SK-N-SH (cell line): ENCODE measurements at regions not wholly inside any gene's neighbourhood (a gene's known extent, or its start where the extent isn't known, plus 50 kb on each side); places are given as distances from the start of the nearest gene placed in this dataset.

Source experiments
- CTCF ChIA-PET: fragments of 300-600, 350-600 bp; formaldehyde crosslinking; extraction: SDS; loops from one replicate; lab custom pipeline; 2021; lab: Yijun Ruan, JAX
- POLR2A ChIA-PET: fragments of 350-600 bp; sonication (Branson Sonifier 250); formaldehyde crosslinking; extraction: SDS; loops from one replicate; lab custom pipeline; 2020; ENCODE audit warnings: antibody characterized with exemption, inconsistent platforms; lab: Yijun Ruan, JAX
- DNase-seq: peaks from one replicate; pipeline ENCODE4 v3.0.0; 2012
- H2AFZ ChIP-seq: fragments of 200-600 bp; sonication (generic); 2 replicates; pipeline ENCODE4 v1.8.1; 2016; ENCODE audit warnings: antibody characterized with exemption, mild to moderate bottlenecking, low read depth
- H3F3A ChIP-seq: fragments of 200-600 bp; sonication (generic); replicated peaks from 2 replicates; pipeline ENCODE3; 2016; ENCODE audit warnings: antibody characterized with exemption, mild to moderate bottlenecking; ENCODE audit not compliant: insufficient read depth
- H3K27ac ChIP-seq, 2 experiments: fragments of 200-500 bp in 1 of 2; fragments of 200-600 bp in 1 of 2; sonication (Bioruptor generic) in 1 of 2; sonication (generic), shearing (Covaris generic) in 1 of 2; 2 replicates each; pipeline versions ENCODE4 v1.5.1 to v1.6.1; 2014 to 2016; ENCODE audit warnings: low read depth in 2 of 2, inconsistent platforms in 1 of 2, low read length in 1 of 2, mild to moderate bottlenecking in 1 of 2, mixed read lengths in 1 of 2
- H3K27me3 ChIP-seq: fragments of 200-600 bp; sonication (generic), shearing (Covaris generic); 2 replicates; pipeline ENCODE4 v1.6.1; 2016; ENCODE audit warnings: mixed run types; ENCODE audit not compliant: insufficient read depth
- H3K36me3 ChIP-seq, 2 experiments: fragments of 200-500 bp in 1 of 2; fragments of 200-600 bp in 1 of 2; sonication (Bioruptor generic) in 1 of 2; sonication (generic) in 1 of 2; replicated peaks in 1 of 2; 2 replicates each; pipeline versions ENCODE3 to v1.5.1; 2014 to 2016; ENCODE audit warnings: low read length in 1 of 2, mild to moderate bottlenecking in 1 of 2; ENCODE audit not compliant: insufficient read depth in 2 of 2, control insufficient read depth in 1 of 2
- H3K4me1 ChIP-seq, 2 experiments: fragments of 200-500 bp in 1 of 2; fragments of 200-600 bp in 1 of 2; sonication (Bioruptor generic) in 1 of 2; sonication (generic), shearing (Covaris generic) in 1 of 2; 2 replicates each; pipeline versions ENCODE4 v1.5.1 to v1.6.1; 2014 to 2016; ENCODE audit warnings: low read depth in 1 of 2, low read length in 1 of 2, mixed run types in 1 of 2; ENCODE audit not compliant: insufficient read depth in 2 of 2, control insufficient read depth in 1 of 2
- H3K4me2 ChIP-seq: fragments of 200-600 bp; sonication (generic), shearing (Covaris generic); 2 replicates; pipeline ENCODE4 v1.6.1; 2017; ENCODE audit warnings: mixed run types
- H3K4me3 ChIP-seq, 2 experiments: fragments of 200-500 bp in 1 of 2; fragments of 200-600 bp in 1 of 2; sonication (Bioruptor generic) in 1 of 2; sonication (generic), shearing (Covaris generic) in 1 of 2; 2 replicates each; pipeline versions ENCODE4 v1.5.1 to v1.8.1; 2014 to 2016; ENCODE audit warnings: low read depth in 2 of 2, inconsistent platforms in 1 of 2, low read length in 1 of 2, mild to moderate bottlenecking in 1 of 2, mixed read lengths in 1 of 2, moderate library complexity in 1 of 2
- H3K79me2 ChIP-seq: fragments of 200-600 bp; sonication (generic); 2 replicates; pipeline ENCODE4 v1.8.1; 2017; ENCODE audit warnings: mild to moderate bottlenecking; ENCODE audit not compliant: insufficient read depth
- H3K9ac ChIP-seq: fragments of 200-600 bp; sonication (generic); 2 replicates; pipeline ENCODE4 v1.6.1; 2017; ENCODE audit warnings: mixed run types
- H3K9me2 ChIP-seq: fragments of 200-600 bp; sonication (generic); 2 replicates; pipeline ENCODE4 v1.6.1; 2017; ENCODE audit warnings: mixed run types
- H3K9me3 ChIP-seq: fragments of 200-600 bp; sonication (generic); 2 replicates; pipeline ENCODE4 v1.6.1; 2017; ENCODE audit warnings: mixed run types, mild to moderate bottlenecking, moderate library complexity
- H4K20me1 ChIP-seq: fragments of 200-600 bp; sonication (generic); 2 replicates; pipeline ENCODE4 v1.6.1; 2017; ENCODE audit warnings: mild to moderate bottlenecking, mixed run types; ENCODE audit not compliant: insufficient read depth
- CHD2 ChIP-seq: fragments of 150-350 bp; IDR thresholded peaks from 2 replicates; pipeline ENCODE4 v1.6.1; 2018; ENCODE audit warnings: low read length; ENCODE audit not compliant: partially characterized antibody
- ELF1 ChIP-seq: IDR thresholded peaks from 2 replicates; pipeline ENCODE4 v1.4.0; 2012
- EP300 ChIP-seq, 2 experiments: IDR thresholded peaks; 2 replicates each; pipeline versions ENCODE4 v1.4.0 to v1.6.1; 2012; ENCODE audit warnings: borderline replicate concordance in 1 of 2, low read depth in 1 of 2, low read length in 1 of 2
- EZH2phosphoT487 ChIP-seq: fragments of 200-600 bp; sonication (generic); IDR thresholded peaks from 2 replicates; pipeline ENCODE4 v1.6.1; 2017; ENCODE audit warnings: low read depth, mixed run types, mild to moderate bottlenecking, antibody characterized with exemption, moderate library complexity, borderline replicate concordance
- FOSL2 ChIP-seq: IDR thresholded peaks from 2 replicates; pipeline ENCODE4 v1.4.0; 2012; ENCODE audit warnings: low read depth, mild to moderate bottlenecking, moderate library complexity, borderline replicate concordance
- FOXM1 ChIP-seq: IDR thresholded peaks from 2 replicates; pipeline ENCODE4 v1.4.0; 2012; ENCODE audit warnings: low read depth, mild to moderate bottlenecking
- GABPA ChIP-seq: IDR thresholded peaks from 2 replicates; pipeline ENCODE4 v1.4.0; 2012; ENCODE audit warnings: low read depth, mild to moderate bottlenecking
- GATA2 ChIP-seq: sonication (generic); formaldehyde crosslinking; IDR thresholded peaks from 2 replicates; pipeline ENCODE4 v1.5.0; 2020; ENCODE audit warnings: mild to moderate bottlenecking, missing genetic modification reagents
- JUND ChIP-seq: IDR thresholded peaks from 2 replicates; pipeline ENCODE4 v1.4.0; 2012
- MEF2A ChIP-seq: IDR thresholded peaks from 2 replicates; pipeline ENCODE4 v1.4.0; 2012; ENCODE audit warnings: low read depth, borderline replicate concordance
- NFIC ChIP-seq: IDR thresholded peaks from 2 replicates; pipeline ENCODE4 v1.4.0; 2012; ENCODE audit warnings: borderline replicate concordance
- POLR2AphosphoS5 ChIP-seq: IDR thresholded peaks from 2 replicates; pipeline ENCODE4 v1.6.1; 2012; ENCODE audit warnings: low read depth, low read length
- RFX5 ChIP-seq: IDR thresholded peaks from 2 replicates; pipeline ENCODE4 v1.6.1; 2012; ENCODE audit warnings: mild to moderate bottlenecking, improper control_type of control experiment, low read length
- SIN3A ChIP-seq: IDR thresholded peaks from 2 replicates; pipeline ENCODE4 v1.6.1; 2012; ENCODE audit warnings: low read depth, mild to moderate bottlenecking, low read length, moderate library complexity, borderline replicate concordance
- TCF12 ChIP-seq: IDR thresholded peaks from 2 replicates; pipeline ENCODE4 v1.4.0; 2012
- TEAD4 ChIP-seq: IDR thresholded peaks from 2 replicates; pipeline ENCODE4 v1.4.0; 2012; ENCODE audit warnings: mild to moderate bottlenecking, borderline replicate concordance; ENCODE audit not compliant: insufficient read depth
- WGBS: methylation state at CpG from one replicate; pipeline ENCODE4 v1.1.6; 2017; ENCODE audit warnings: low lambda C conversion rate; 5-methylcytosine and 5-hydroxymethylcytosine counted together
- TF ChIP-seq, protein P1 (sequence below): IDR thresholded peaks from 2 replicates; pipeline ENCODE4; 2012
- TF ChIP-seq, protein P2 (sequence below): fragments of 150-350 bp; IDR thresholded peaks from 2 replicates; pipeline ENCODE4 v1.6.1; 2016; ENCODE audit warnings: mild to moderate bottlenecking, low read depth, low read length
- TF ChIP-seq, protein P3 (sequence below): fragments of 200-600 bp; sonication (generic); IDR thresholded peaks from 2 replicates; pipeline ENCODE4 v1.6.1; 2017; ENCODE audit warnings: antibody characterized with exemption, mild to moderate bottlenecking, moderate library complexity
- TF ChIP-seq, protein P4 (sequence below): IDR thresholded peaks from 2 replicates; pipeline ENCODE4 v1.4.0; 2012; ENCODE audit warnings: low read depth

DNA sequence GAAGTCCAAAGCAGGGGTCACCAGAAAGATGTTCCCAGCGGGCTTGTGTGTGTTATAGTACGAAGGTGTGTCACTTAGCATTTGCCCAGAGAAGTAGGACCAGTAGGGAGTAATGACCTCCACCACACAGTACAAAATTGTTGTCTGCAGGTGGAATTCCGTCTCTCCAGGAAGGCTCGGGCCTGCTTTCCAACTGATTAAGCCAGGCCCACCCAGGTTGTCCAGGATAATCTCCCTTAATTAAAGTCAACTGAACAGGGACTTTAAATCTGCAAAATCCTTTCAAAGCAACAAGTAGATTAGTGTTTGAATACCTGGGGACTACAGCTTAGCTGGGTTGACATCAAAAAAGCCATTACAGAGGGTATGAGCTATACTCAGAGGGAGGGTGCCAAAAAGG is 131.3 kb downstream of the BACH1 start:
- CTCF ChIA-PET, result no interaction called here
- TF ChIP-seq GATA2, result no peak
- no peak for TF ChIP-seq RFX5
- TF ChIP-seq, protein P1, sequence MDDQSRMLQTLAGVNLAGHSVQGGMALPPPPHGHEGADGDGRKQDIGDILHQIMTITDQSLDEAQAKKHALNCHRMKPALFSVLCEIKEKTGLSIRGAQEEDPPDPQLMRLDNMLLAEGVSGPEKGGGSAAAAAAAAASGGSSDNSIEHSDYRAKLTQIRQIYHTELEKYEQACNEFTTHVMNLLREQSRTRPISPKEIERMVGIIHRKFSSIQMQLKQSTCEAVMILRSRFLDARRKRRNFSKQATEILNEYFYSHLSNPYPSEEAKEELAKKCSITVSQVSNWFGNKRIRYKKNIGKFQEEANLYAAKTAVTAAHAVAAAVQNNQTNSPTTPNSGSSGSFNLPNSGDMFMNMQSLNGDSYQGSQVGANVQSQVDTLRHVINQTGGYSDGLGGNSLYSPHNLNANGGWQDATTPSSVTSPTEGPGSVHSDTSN, result no peak
- no peak for TF ChIP-seq EP300 (IDR thresholded peaks at IDR 0.05; ENCODE audit: borderline replicate concordance in 1 of 2, low read depth in 1 of 2, low read length in 1 of 2)
- TF ChIP-seq, protein P2, sequence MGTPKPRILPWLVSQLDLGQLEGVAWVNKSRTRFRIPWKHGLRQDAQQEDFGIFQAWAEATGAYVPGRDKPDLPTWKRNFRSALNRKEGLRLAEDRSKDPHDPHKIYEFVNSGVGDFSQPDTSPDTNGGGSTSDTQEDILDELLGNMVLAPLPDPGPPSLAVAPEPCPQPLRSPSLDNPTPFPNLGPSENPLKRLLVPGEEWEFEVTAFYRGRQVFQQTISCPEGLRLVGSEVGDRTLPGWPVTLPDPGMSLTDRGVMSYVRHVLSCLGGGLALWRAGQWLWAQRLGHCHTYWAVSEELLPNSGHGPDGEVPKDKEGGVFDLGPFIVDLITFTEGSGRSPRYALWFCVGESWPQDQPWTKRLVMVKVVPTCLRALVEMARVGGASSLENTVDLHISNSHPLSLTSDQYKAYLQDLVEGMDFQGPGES, result no peak
- TF ChIP-seq, protein P3, sequence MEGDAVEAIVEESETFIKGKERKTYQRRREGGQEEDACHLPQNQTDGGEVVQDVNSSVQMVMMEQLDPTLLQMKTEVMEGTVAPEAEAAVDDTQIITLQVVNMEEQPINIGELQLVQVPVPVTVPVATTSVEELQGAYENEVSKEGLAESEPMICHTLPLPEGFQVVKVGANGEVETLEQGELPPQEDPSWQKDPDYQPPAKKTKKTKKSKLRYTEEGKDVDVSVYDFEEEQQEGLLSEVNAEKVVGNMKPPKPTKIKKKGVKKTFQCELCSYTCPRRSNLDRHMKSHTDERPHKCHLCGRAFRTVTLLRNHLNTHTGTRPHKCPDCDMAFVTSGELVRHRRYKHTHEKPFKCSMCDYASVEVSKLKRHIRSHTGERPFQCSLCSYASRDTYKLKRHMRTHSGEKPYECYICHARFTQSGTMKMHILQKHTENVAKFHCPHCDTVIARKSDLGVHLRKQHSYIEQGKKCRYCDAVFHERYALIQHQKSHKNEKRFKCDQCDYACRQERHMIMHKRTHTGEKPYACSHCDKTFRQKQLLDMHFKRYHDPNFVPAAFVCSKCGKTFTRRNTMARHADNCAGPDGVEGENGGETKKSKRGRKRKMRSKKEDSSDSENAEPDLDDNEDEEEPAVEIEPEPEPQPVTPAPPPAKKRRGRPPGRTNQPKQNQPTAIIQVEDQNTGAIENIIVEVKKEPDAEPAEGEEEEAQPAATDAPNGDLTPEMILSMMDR, result no peak
- TF ChIP-seq FOSL2, result no peak
- TF ChIP-seq, protein P4, sequence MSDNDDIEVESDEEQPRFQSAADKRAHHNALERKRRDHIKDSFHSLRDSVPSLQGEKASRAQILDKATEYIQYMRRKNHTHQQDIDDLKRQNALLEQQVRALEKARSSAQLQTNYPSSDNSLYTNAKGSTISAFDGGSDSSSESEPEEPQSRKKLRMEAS, result no peak
- TF ChIP-seq GABPA, result no peak
- no peak for TF ChIP-seq MEF2A
- DNase-seq, result no peak
- Histone ChIP-seq H3K9me2 (no peaks in the 10 kb centered on the region), H2AFZ (no peak overlapping the region), H3K4me2 (no peak overlapping the region), H3K36me3 (no peaks in the 10 kb centered on the region), H3K27me3 (no peaks in the 10 kb centered on the region), H3K9me3 (no peaks in the 10 kb centered on the region), H3K79me2 (no peaks in the 10 kb centered on the region), H3K4me1 (no peaks in the 10 kb centered on the region), H4K20me1 (no peaks in the 10 kb centered on the region), H3K4me3 (no peak overlapping the region), H3K27ac (no peak overlapping the region), H3K9ac (no peak overlapping the region), H3F3A (no peaks in the 10 kb centered on the region)
- WGBS, result 62% methylated on average over 3 of the region's 4 CpGs
- POLR2A ChIA-PET, result no interaction called here

DNA sequence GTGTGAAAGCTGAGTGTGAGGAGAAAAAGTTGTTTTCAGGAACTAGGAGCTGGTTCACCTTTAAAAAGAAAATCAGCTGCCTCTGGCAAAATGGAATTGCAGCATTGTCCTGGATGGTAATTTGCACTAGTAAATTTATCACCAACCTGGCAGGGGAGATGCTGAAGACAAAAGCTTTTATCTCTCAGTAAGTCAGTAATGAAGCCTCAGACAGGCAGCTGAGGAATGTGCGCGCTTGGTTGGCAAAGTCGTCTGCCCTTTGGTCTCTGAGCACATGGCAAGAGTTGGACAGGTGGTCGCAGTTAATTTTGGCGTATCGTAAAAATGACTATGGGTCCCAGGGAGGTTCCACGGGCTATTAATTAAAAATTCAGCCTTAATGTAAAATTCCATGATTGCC is 131.9 kb downstream of the BACH1 start:
- Histone ChIP-seq H3K27ac (no peak overlapping the region), H3K4me3 (no peak overlapping the region), H3F3A (no peaks in the 10 kb centered on the region), H3K9me3 (no peaks in the 10 kb centered on the region), H3K4me2 (no peak overlapping the region), H3K79me2 (no peaks in the 10 kb centered on the region), H4K20me1 (no peaks in the 10 kb centered on the region), H3K36me3 (no peaks in the 10 kb centered on the region), H3K27me3 (no peaks in the 10 kb centered on the region), H3K4me1 (no peaks in the 10 kb centered on the region), H3K9me2 (no peaks in the 10 kb centered on the region), H3K9ac (no peak overlapping the region), H2AFZ (no peak overlapping the region)
- ChIA-PET POLR2A (no interaction called here), CTCF (no interaction called here)
- no peak for DNase-seq
- 98% methylated on average over 7 of the region's 7 CpGs for WGBS
- TF ChIP-seq CHD2 (no peak), GATA2 (no peak), POLR2AphosphoS5 (no peak), FOXM1 (no peak), ELF1 (no peak), SIN3A (no peak), EZH2phosphoT487 (no peak), TEAD4 (no peak), TCF12 (no peak), EP300 (IDR thresholded peaks at IDR 0.05; ENCODE audit: borderline replicate concordance in 1 of 2, low read depth in 1 of 2, low read length in 1 of 2) (no peak), NFIC (no peak), JUND (no peak), GABPA (no peak), FOSL2 (no peak)
- TF ChIP-seq, protein P4, result no peak
- TF ChIP-seq, protein P3, result no peak
- TF ChIP-seq, protein P1, result no peak
